K562 (cell line): ENCODE measurements at regions not wholly inside any gene's neighbourhood (a gene's known extent, or its start where the extent isn't known, plus 50 kb on each side); places are given as distances from the start of the nearest gene placed in this dataset.
A peak's percentile ranks its signal among the peaks of the same experiment; 100 is the strongest.

Experiments
- BDP1 ChIP-seq: IDR thresholded peaks from 3 replicates; pipeline ENCODE4 v1.6.1; 2011; ENCODE audit not compliant: insufficient read length, insufficient read depth
- CHD4 ChIP-seq: fragments of 200-600 bp; sonication (generic); IDR thresholded peaks from 3 replicates; pipeline ENCODE4 v1.6.1; 2012; ENCODE audit warnings: low read depth, mild to moderate bottlenecking, mixed read lengths, low read length, inconsistent platforms; ENCODE audit not compliant: insufficient read depth, insufficient replicate concordance, poor library complexity, severe bottlenecking
- DMBX1 ChIP-seq: fragments of 250-450 bp; sonication (Bioruptor Pico); IDR thresholded peaks from 2 replicates; pipeline ENCODE4 v1.8.0; 2022; ENCODE audit warnings: inconsistent platforms, mild to moderate bottlenecking, moderate library complexity, borderline replicate concordance
- FOXA1 ChIP-seq: fragments of 450-650 bp; IDR thresholded peaks from 2 replicates; pipeline ENCODE4 v1.6.1; 2016; ENCODE audit warnings: mild to moderate bottlenecking, borderline replicate concordance
- HDAC8 ChIP-seq: fragments of 450-650 bp; IDR thresholded peaks from 2 replicates; pipeline ENCODE4 v1.6.1; 2016; ENCODE audit warnings: mild to moderate bottlenecking, missing genetic modification characterization, moderate library complexity, missing compliant biosample characterization
- KAT8 ChIP-seq: fragments of 450-650 bp; IDR thresholded peaks from 2 replicates; pipeline ENCODE4 v1.6.1; 2016; ENCODE audit warnings: low read depth, mild to moderate bottlenecking
- KDM4B ChIP-seq, 2 experiments: fragments of 450-650 bp in 1 of 2; sonication (generic) in 1 of 2; IDR thresholded peaks; 2 replicates each; pipeline ENCODE4 v1.6.1; 2016 to 2017; ENCODE audit warnings: borderline replicate concordance in 2 of 2, antibody characterized with exemption in 1 of 2, low read depth in 1 of 2, mild to moderate bottlenecking in 1 of 2
- KHSRP ChIP-seq: fragments of 450-650 bp; IDR thresholded peaks from 2 replicates; pipeline ENCODE4 v1.6.1; 2017
- MIER1 ChIP-seq: fragments of 450-650 bp; IDR thresholded peaks from 2 replicates; pipeline ENCODE4 v1.6.1; 2016; ENCODE audit warnings: antibody characterized with exemption, mild to moderate bottlenecking, low read depth
- NFXL1 ChIP-seq: fragments of 450-650 bp; formaldehyde crosslinking; IDR thresholded peaks from 2 replicates; pipeline ENCODE4 v1.4.0; 2021; ENCODE audit warnings: mild to moderate bottlenecking
- NR2C1 ChIP-seq, 2 experiments: fragments of 450-650 bp; IDR thresholded peaks; 2 replicates each; pipeline ENCODE4 v1.6.1; 2017; ENCODE audit warnings: mild to moderate bottlenecking in 2 of 2, antibody characterized with exemption in 1 of 2, inconsistent platforms in 1 of 2, missing compliant biosample characterization in 1 of 2, missing genetic modification characterization in 1 of 2
- PHB2 ChIP-seq: fragments of 450-650 bp; IDR thresholded peaks from 2 replicates; pipeline ENCODE4 v1.6.1; 2017; ENCODE audit warnings: low read depth
- RBM39 ChIP-seq: fragments of 200-400 bp; formaldehyde crosslinking; optimal IDR thresholded peaks from 2 replicates; pipeline ENCODE3; 2018; ENCODE audit warnings: low read depth, low read length
- RFX7 ChIP-seq: fragments of 250-450 bp; sonication (Bioruptor Pico); IDR thresholded peaks from 2 replicates; pipeline ENCODE4 v1.5.1; 2021; ENCODE audit warnings: mild to moderate bottlenecking
- SIN3A ChIP-seq, 2 experiments: fragments of 150-350 bp in 1 of 2; IDR thresholded peaks; 2 replicates each; pipeline ENCODE4 v1.6.1; 2011 to 2016; ENCODE audit warnings: borderline replicate concordance in 2 of 2, low read depth in 2 of 2, low read length in 2 of 2, mild to moderate bottlenecking in 2 of 2, moderate library complexity in 2 of 2; ENCODE audit not compliant: control insufficient read depth in 1 of 2
- SMAD1 ChIP-seq: fragments of 150-350 bp; IDR thresholded peaks from 2 replicates; pipeline ENCODE4 v1.6.1; 2014; ENCODE audit warnings: low read length, low read depth; ENCODE audit not compliant: partially characterized antibody
- ZKSCAN3 ChIP-seq: fragments of 250-450 bp; sonication (Bioruptor Pico); IDR thresholded peaks from 2 replicates; pipeline ENCODE4 v1.4.0; 2020
- ZNF184 ChIP-seq: sonication (generic); formaldehyde crosslinking; IDR thresholded peaks from 2 replicates; pipeline ENCODE4 v1.5.0; 2020; ENCODE audit warnings: missing genetic modification reagents
- ZNF717 ChIP-seq: fragments of 250-450 bp; sonication (Bioruptor Pico); IDR thresholded peaks from 2 replicates; pipeline ENCODE4 v1.5.0; 2021
- ZSCAN29 ChIP-seq: fragments of 450-650 bp; IDR thresholded peaks from 2 replicates; pipeline ENCODE4 v1.6.1; 2017
- TF ChIP-seq, protein P1 (sequence below): fragments of 250-450 bp; sonication (Bioruptor Pico); IDR thresholded peaks from 2 replicates; pipeline ENCODE4 v1.8.0; 2021; ENCODE audit warnings: moderate library complexity, mild to moderate bottlenecking, inconsistent platforms
- TF ChIP-seq, protein P2 (sequence below), 2 experiments: fragments of 450-650 bp in 1 of 2; sonication (generic) in 1 of 2; formaldehyde crosslinking; conservative IDR thresholded peaks; 2 replicates each; pipeline versions ENCODE4 v1.4.0 to v1.8.1; 2020 to 2022; ENCODE audit warnings: mild to moderate bottlenecking in 1 of 2, missing genetic modification reagents in 1 of 2
- TF ChIP-seq, protein P3 (sequence below): sonication (generic); formaldehyde crosslinking; IDR thresholded peaks from 2 replicates; pipeline ENCODE4 v1.8.1; 2023; ENCODE audit warnings: mild to moderate bottlenecking, missing genetic modification reagents
- TF ChIP-seq, protein P4 (sequence below): fragments of 250-450 bp; sonication (Bioruptor Pico); IDR thresholded peaks from 2 replicates; pipeline ENCODE4 v1.5.0; 2021; ENCODE audit warnings: mild to moderate bottlenecking, borderline replicate concordance

DNA sequence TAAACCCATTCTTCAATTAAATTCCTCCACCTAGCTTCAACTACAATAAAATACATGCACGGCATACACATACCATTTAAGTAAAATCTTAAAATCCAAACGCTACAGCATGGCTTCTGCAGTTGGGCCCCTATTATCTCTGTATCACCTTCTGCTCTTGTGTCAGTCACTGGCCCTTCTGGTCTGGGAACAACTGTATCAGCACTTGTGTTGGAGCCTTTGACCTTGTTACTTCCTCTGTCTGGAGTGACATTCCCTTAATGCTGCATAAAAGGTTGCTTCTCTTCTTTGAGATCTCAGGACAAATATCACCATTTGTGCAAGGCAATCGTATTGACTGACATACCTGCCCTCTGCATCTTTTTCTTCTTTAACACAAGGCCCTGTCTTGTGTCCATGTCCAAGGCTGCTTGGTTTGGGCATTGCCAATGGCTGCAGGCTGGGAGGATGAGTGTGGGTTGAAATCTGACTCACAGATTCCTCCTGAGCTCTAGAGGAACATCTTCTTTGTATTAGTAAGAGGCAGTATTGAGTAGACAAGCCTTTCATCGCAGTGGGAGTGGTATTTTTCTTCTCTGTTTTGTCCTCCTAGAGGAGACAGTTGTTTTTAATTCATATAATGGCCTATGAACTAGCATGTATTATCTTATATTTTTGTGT, 267.8 kb upstream of the TRIB2 start (continued):
- TF ChIP-seq, protein P1, sequence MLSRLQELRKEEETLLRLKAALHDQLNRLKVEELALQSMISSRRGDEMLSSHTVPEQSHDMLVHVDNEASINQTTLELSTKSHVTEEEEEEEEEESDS (CRISPR knock-in tag): no peak
- no peak for TF ChIP-seq KHSRP
- no peak for TF ChIP-seq RBM39
- TF ChIP-seq ZSCAN29: no peak
- no peak for TF ChIP-seq ZNF184 (CRISPR knock-in tag)
- no peak for TF ChIP-seq NFXL1 (CRISPR knock-in tag)
- TF ChIP-seq KAT8: no peak
- peak; percentile 65 for TF ChIP-seq NR2C1 (IDR thresholded peaks at IDR 0.05)
- TF ChIP-seq NR2C1 (tag; IDR thresholded peaks at IDR 0.05): peak; percentile 82
- peak; percentile 33; the same call in 1 of the 2 replicates for TF ChIP-seq DMBX1 (CRISPR knock-in tag)
- no peak for TF ChIP-seq ZNF717 (CRISPR knock-in tag)
- TF ChIP-seq, protein P2, sequence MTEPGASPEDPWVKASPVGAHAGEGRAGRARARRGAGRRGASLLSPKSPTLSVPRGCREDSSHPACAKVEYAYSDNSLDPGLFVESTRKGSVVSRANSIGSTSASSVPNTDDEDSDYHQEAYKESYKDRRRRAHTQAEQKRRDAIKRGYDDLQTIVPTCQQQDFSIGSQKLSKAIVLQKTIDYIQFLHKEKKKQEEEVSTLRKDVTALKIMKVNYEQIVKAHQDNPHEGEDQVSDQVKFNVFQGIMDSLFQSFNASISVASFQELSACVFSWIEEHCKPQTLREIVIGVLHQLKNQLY (CRISPR knock-in tag; conservative IDR thresholded peaks at IDR 0.05): no peak
- no peak for TF ChIP-seq HDAC8 (tag)
- no peak for TF ChIP-seq CHD4
- TF ChIP-seq, protein P3, sequence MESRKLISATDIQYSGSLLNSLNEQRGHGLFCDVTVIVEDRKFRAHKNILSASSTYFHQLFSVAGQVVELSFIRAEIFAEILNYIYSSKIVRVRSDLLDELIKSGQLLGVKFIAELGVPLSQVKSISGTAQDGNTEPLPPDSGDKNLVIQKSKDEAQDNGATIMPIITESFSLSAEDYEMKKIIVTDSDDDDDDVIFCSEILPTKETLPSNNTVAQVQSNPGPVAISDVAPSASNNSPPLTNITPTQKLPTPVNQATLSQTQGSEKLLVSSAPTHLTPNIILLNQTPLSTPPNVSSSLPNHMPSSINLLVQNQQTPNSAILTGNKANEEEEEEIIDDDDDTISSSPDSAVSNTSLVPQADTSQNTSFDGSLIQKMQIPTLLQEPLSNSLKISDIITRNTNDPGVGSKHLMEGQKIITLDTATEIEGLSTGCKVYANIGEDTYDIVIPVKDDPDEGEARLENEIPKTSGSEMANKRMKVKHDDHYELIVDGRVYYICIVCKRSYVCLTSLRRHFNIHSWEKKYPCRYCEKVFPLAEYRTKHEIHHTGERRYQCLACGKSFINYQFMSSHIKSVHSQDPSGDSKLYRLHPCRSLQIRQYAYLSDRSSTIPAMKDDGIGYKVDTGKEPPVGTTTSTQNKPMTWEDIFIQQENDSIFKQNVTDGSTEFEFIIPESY (CRISPR knock-in tag): no peak
- no peak for TF ChIP-seq RFX7
- TF ChIP-seq SMAD1: no peak
- TF ChIP-seq FOXA1: no peak
- no peak for TF ChIP-seq BDP1
- TF ChIP-seq MIER1: no peak
- TF ChIP-seq, protein P4, sequence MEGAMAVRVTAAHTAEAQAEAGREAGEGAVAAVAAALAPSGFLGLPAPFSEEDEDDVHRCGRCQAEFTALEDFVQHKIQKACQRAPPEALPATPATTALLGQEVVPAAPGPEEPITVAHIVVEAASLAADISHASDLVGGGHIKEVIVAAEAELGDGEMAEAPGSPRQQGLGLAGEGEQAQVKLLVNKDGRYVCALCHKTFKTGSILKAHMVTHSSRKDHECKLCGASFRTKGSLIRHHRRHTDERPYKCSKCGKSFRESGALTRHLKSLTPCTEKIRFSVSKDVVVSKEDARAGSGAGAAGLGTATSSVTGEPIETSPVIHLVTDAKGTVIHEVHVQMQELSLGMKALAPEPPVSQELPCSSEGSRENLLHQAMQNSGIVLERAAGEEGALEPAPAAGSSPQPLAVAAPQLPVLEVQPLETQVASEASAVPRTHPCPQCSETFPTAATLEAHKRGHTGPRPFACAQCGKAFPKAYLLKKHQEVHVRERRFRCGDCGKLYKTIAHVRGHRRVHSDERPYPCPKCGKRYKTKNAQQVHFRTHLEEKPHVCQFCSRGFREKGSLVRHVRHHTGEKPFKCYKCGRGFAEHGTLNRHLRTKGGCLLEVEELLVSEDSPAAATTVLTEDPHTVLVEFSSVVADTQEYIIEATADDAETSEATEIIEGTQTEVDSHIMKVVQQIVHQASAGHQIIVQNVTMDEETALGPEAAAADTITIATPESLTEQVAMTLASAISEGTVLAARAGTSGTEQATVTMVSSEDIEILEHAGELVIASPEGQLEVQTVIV (CRISPR knock-in tag): no peak
- no peak for TF ChIP-seq SIN3A (IDR thresholded peaks at IDR 0.05; ENCODE audit: borderline replicate concordance in 2 of 2, control insufficient read depth in 1 of 2, low read depth in 2 of 2, low read length in 2 of 2)
- TF ChIP-seq PHB2: no peak
- TF ChIP-seq KDM4B (IDR thresholded peaks at IDR 0.05; ENCODE audit: borderline replicate concordance in 2 of 2, low read depth in 1 of 2): no peak
- TF ChIP-seq ZKSCAN3 (CRISPR knock-in tag): no peak
